ENCODE measurements at regions not wholly inside any gene's neighbourhood (a gene's known extent, or its start where the extent isn't known, plus 50 kb on each side); places are given as distances from the start of the nearest gene placed in this dataset.
"Not testable (repeated sequence)": the region's sequence is repeated elsewhere in the genome, so short reads cannot be mapped to it uniquely, and the experiment has no call there.

- H3K27ac Mint-ChIP-seq: no peak overlapping the region
- no peaks in the 10 kb centered on the region for H3K27me3 Mint-ChIP-seq (ENCODE audit: low read depth)
- ATAC-seq (replicated peaks in 1 of 2) (no peak), DNase-seq (no peak)
- no peak overlapping the region for H3K4me3 Mint-ChIP-seq
- H3K9me3 Mint-ChIP-seq: no peaks in the 10 kb centered on the region
- no peaks in the 10 kb centered on the region for H3K36me3 Mint-ChIP-seq (ENCODE audit: insufficient read depth in 2 of 2)
- H3K4me1 Mint-ChIP-seq (ENCODE audit: low read depth): no peaks in the 10 kb centered on the region
Observed at GRCh38 chr2:59824314-59824713, 729.1 kb downstream of the BCL11A start.

- DNase-seq (no peak), ATAC-seq (replicated peaks in 1 of 2) (no peak)
- no peak overlapping the region for H3K27ac Mint-ChIP-seq
- no peak overlapping the region for H3K4me3 Mint-ChIP-seq
- no peaks in the 10 kb centered on the region for H3K9me3 Mint-ChIP-seq
- H3K4me1 Mint-ChIP-seq (ENCODE audit: low read depth): no peaks in the 10 kb centered on the region
- no peaks in the 10 kb centered on the region for H3K27me3 Mint-ChIP-seq (ENCODE audit: low read depth)
- no peaks in the 10 kb centered on the region for H3K36me3 Mint-ChIP-seq (ENCODE audit: insufficient read depth in 2 of 2)
Observed at GRCh38 chr2:59816075-59816474, 737.4 kb downstream of the BCL11A start.

- DNase-seq; H3K27ac Mint-ChIP-seq; H3K4me3 Mint-ChIP-seq; H3K27me3 Mint-ChIP-seq (ENCODE audit: low read depth); H3K9me3 Mint-ChIP-seq; H3K36me3 Mint-ChIP-seq (ENCODE audit: insufficient read depth in 2 of 2); H3K4me1 Mint-ChIP-seq (ENCODE audit: low read depth); ATAC-seq (replicated peaks in 1 of 2): not testable (repeated sequence)
Observed at GRCh38 chr2:59810283-59810682, 743.2 kb downstream of the BCL11A start.

GRCh38 chr2:59806486-59806885, 747.0 kb downstream of the BCL11A start:
- ATAC-seq (replicated peaks in 1 of 2): no peak
- no peaks in the 10 kb centered on the region for H3K36me3 Mint-ChIP-seq (ENCODE audit: insufficient read depth in 2 of 2)
- no peak overlapping the region for H3K4me3 Mint-ChIP-seq
- DNase-seq: no peak
- H3K27me3 Mint-ChIP-seq (ENCODE audit: low read depth): no peaks in the 10 kb centered on the region
- H3K4me1 Mint-ChIP-seq (ENCODE audit: low read depth): no peaks in the 10 kb centered on the region
- H3K27ac Mint-ChIP-seq: no peak overlapping the region
- no peaks in the 10 kb centered on the region for H3K9me3 Mint-ChIP-seq

GRCh38 chr2:59804732-59805131, 748.7 kb downstream of the BCL11A start:
- no peaks in the 10 kb centered on the region for H3K36me3 Mint-ChIP-seq (ENCODE audit: insufficient read depth in 2 of 2)
- H3K4me1 Mint-ChIP-seq (ENCODE audit: low read depth): no peaks in the 10 kb centered on the region
- H3K4me3 Mint-ChIP-seq: no peak overlapping the region
- DNase-seq (no peak), ATAC-seq (replicated peaks in 1 of 2) (no peak)
- H3K27me3 Mint-ChIP-seq (ENCODE audit: low read depth): no peaks in the 10 kb centered on the region
- no peaks in the 10 kb centered on the region for H3K9me3 Mint-ChIP-seq
- H3K27ac Mint-ChIP-seq: no peak overlapping the region

- ATAC-seq (replicated peaks in 1 of 2) (no peak), DNase-seq (no peak)
- H3K36me3 Mint-ChIP-seq (ENCODE audit: insufficient read depth in 2 of 2): no peaks in the 10 kb centered on the region
- H3K27ac Mint-ChIP-seq: no peak overlapping the region
- H3K27me3 Mint-ChIP-seq (ENCODE audit: low read depth): no peaks in the 10 kb centered on the region
- H3K4me3 Mint-ChIP-seq: no peak overlapping the region
- peaks cover 0 to 3% of the 10 kb centered on the region in 2 donors for H3K9me3 Mint-ChIP-seq
- H3K4me1 Mint-ChIP-seq (ENCODE audit: low read depth): no peaks in the 10 kb centered on the region
Observed at GRCh38 chr2:59803586-59803985, 749.9 kb downstream of the BCL11A start.

- ATAC-seq (replicated peaks in 1 of 2) (no peak), DNase-seq (no peak)
- no peaks in the 10 kb centered on the region for H3K27me3 Mint-ChIP-seq (ENCODE audit: low read depth)
- no peak overlapping the region for H3K27ac Mint-ChIP-seq
- H3K4me1 Mint-ChIP-seq (ENCODE audit: low read depth): no peaks in the 10 kb centered on the region
- H3K9me3 Mint-ChIP-seq: peaks cover 0 to 3% of the 10 kb centered on the region in 2 donors
- no peak overlapping the region for H3K4me3 Mint-ChIP-seq
- H3K36me3 Mint-ChIP-seq (ENCODE audit: insufficient read depth in 2 of 2): no peaks in the 10 kb centered on the region
Observed at GRCh38 chr2:59798687-59799232, 754.7 kb downstream of the BCL11A start.

GRCh38 chr2:59791004-59791618, 762.3 kb downstream of the BCL11A start:
- DNase-seq: no peak
- H3K4me3 Mint-ChIP-seq: no peak overlapping the region
- H3K36me3 Mint-ChIP-seq (ENCODE audit: insufficient read depth in 2 of 2): no peaks in the 10 kb centered on the region
- ATAC-seq (replicated peaks in 1 of 2): no peak
- peaks cover 2 to 4% of the 10 kb centered on the region in 2 donors for H3K9me3 Mint-ChIP-seq
- H3K4me1 Mint-ChIP-seq (ENCODE audit: low read depth): no peaks in the 10 kb centered on the region
- no peak overlapping the region for H3K27ac Mint-ChIP-seq
- H3K27me3 Mint-ChIP-seq (ENCODE audit: low read depth): no peaks in the 10 kb centered on the region

GRCh38 chr2:59790186-59791003, 763.1 kb downstream of the BCL11A start:
- H3K27ac Mint-ChIP-seq: no peak overlapping the region
- H3K9me3 Mint-ChIP-seq: peaks cover 2 to 4% of the 10 kb centered on the region in 2 donors
- no peak overlapping the region for H3K4me3 Mint-ChIP-seq
- no peaks in the 10 kb centered on the region for H3K4me1 Mint-ChIP-seq (ENCODE audit: low read depth)
- no peak for DNase-seq
- H3K36me3 Mint-ChIP-seq (ENCODE audit: insufficient read depth in 2 of 2): no peaks in the 10 kb centered on the region
- no peak for ATAC-seq (replicated peaks in 1 of 2)
- no peaks in the 10 kb centered on the region for H3K27me3 Mint-ChIP-seq (ENCODE audit: low read depth)

- Mint-ChIP-seq H3K4me3 (no peak overlapping the region), H3K4me1 (ENCODE audit: low read depth) (no peaks in the 10 kb centered on the region), H3K27ac (no peak overlapping the region), H3K9me3 (peaks cover 2 to 4% of the 10 kb centered on the region in 2 donors), H3K27me3 (ENCODE audit: low read depth) (no peaks in the 10 kb centered on the region), H3K36me3 (ENCODE audit: insufficient read depth in 2 of 2) (no peaks in the 10 kb centered on the region)
- DNase-seq (no peak), ATAC-seq (replicated peaks in 1 of 2) (no peak)
Observed at GRCh38 chr2:59789523-59789922, 763.9 kb downstream of the BCL11A start.

- DNase-seq: no peak
- H3K4me1 Mint-ChIP-seq (ENCODE audit: low read depth): no peaks in the 10 kb centered on the region
- H3K9me3 Mint-ChIP-seq: no peaks in the 10 kb centered on the region
Observed at GRCh38 chr2:59787095-59787494, 766.4 kb downstream of the BCL11A start.

GRCh38 chr2:59786684-59787083, 766.8 kb downstream of the BCL11A start:
- Mint-ChIP-seq H3K36me3 (ENCODE audit: insufficient read depth in 2 of 2) (no peaks in the 10 kb centered on the region), H3K4me1 (ENCODE audit: low read depth) (no peaks in the 10 kb centered on the region), H3K4me3 (no peak overlapping the region), H3K27ac (no peak overlapping the region), H3K9me3 (no peaks in the 10 kb centered on the region), H3K27me3 (ENCODE audit: low read depth) (no peaks in the 10 kb centered on the region)
- no peak for DNase-seq
- ATAC-seq (replicated peaks in 1 of 2): no peak

More at GRCh38 chr2:59787095-59787494, 766.4 kb downstream of the BCL11A start:
- no peak overlapping the region for H3K4me3 Mint-ChIP-seq
- no peak overlapping the region for H3K27ac Mint-ChIP-seq
- H3K36me3 Mint-ChIP-seq (ENCODE audit: insufficient read depth in 2 of 2): no peaks in the 10 kb centered on the region
- no peaks in the 10 kb centered on the region for H3K27me3 Mint-ChIP-seq (ENCODE audit: low read depth)
- no peak for ATAC-seq (replicated peaks in 1 of 2)

- H3K4me3 Mint-ChIP-seq: no peak overlapping the region
- no peak overlapping the region for H3K27ac Mint-ChIP-seq
- no peak for ATAC-seq (replicated peaks in 1 of 2)
- no peaks in the 10 kb centered on the region for H3K9me3 Mint-ChIP-seq
- no peaks in the 10 kb centered on the region for H3K4me1 Mint-ChIP-seq (ENCODE audit: low read depth)
- DNase-seq: no peak
- no peaks in the 10 kb centered on the region for H3K27me3 Mint-ChIP-seq (ENCODE audit: low read depth)
- no peaks in the 10 kb centered on the region for H3K36me3 Mint-ChIP-seq (ENCODE audit: insufficient read depth in 2 of 2)
Observed at GRCh38 chr2:59779571-59779970, 773.9 kb downstream of the BCL11A start.

Data from activated T-cell treated with anti-CD3 and anti-CD28 coated beads, Interleukin-2, amount 50 U/mL, for 72 hours (primary cell).